H9 (cell line): ENCODE measurements at regions not wholly inside any gene's neighbourhood (a gene's known extent, or its start where the extent isn't known, plus 50 kb on each side); places are given as distances from the start of the nearest gene placed in this dataset.

Experiments
- DNase-seq: peaks from one replicate; pipeline ENCODE4 v3.0.0-alpha.2; 2017
- H2AFZ ChIP-seq: one replicate; pipeline ENCODE4 v1.6.1; 2013; ENCODE audit warnings: mild to moderate bottlenecking, low read length, control low read depth, moderate library complexity
- H2AK5ac ChIP-seq: 2 replicates; pipeline ENCODE4 v1.6.1; 2013; ENCODE audit warnings: low read length, control low read depth, mixed read lengths; ENCODE audit not compliant: insufficient read length
- H2BK120ac ChIP-seq: one replicate; pipeline ENCODE4 v1.6.1; 2013; ENCODE audit warnings: low read depth, mild to moderate bottlenecking, low read length, control low read depth, inconsistent platforms; ENCODE audit not compliant: poor library complexity, severe bottlenecking
- H2BK12ac ChIP-seq: 2 replicates; pipeline ENCODE4 v1.6.1; 2013; ENCODE audit warnings: low read length, control low read depth, mixed read lengths, low read depth; ENCODE audit not compliant: insufficient read length
- H2BK15ac ChIP-seq: 2 replicates; pipeline ENCODE4 v1.6.1; 2013; ENCODE audit warnings: low read depth, low read length, control low read depth
- H2BK20ac ChIP-seq: one replicate; pipeline ENCODE4 v1.6.1; 2013; ENCODE audit warnings: low read depth, mild to moderate bottlenecking, low read length, control low read depth, inconsistent platforms; ENCODE audit not compliant: poor library complexity, severe bottlenecking
- H2BK5ac ChIP-seq: 2 replicates; pipeline ENCODE4 v1.6.1; 2013; ENCODE audit warnings: low read length, control low read depth, mixed read lengths; ENCODE audit not compliant: insufficient read length
- H3K14ac ChIP-seq: 2 replicates; pipeline ENCODE4 v1.6.1; 2013; ENCODE audit warnings: low read length, control low read depth; ENCODE audit not compliant: insufficient read depth
- H3K18ac ChIP-seq: 2 replicates; pipeline ENCODE4 v1.6.1; 2013; ENCODE audit warnings: low read depth, mild to moderate bottlenecking, mixed read lengths, low read length, control low read depth; ENCODE audit not compliant: insufficient read length
- H3K23ac ChIP-seq: 2 replicates; pipeline ENCODE4 v1.6.1; 2013; ENCODE audit warnings: low read length, control low read depth, mixed read lengths, low read depth; ENCODE audit not compliant: insufficient read length
- H3K23me2 ChIP-seq: 2 replicates; pipeline ENCODE4 v1.6.1; 2013; ENCODE audit warnings: low read depth, mild to moderate bottlenecking, mixed read lengths, low read length, control low read depth; ENCODE audit not compliant: insufficient read length, poor library complexity, severe bottlenecking
- H3K27ac ChIP-seq: 2 replicates; pipeline ENCODE4 v1.5.1; 2013; ENCODE audit warnings: low read length, control low read depth, mixed read lengths, low read depth; ENCODE audit not compliant: insufficient read length
- H3K27me3 ChIP-seq: 2 replicates; pipeline ENCODE4 v1.6.1; 2013; ENCODE audit warnings: low read length, control low read depth, inconsistent platforms; ENCODE audit not compliant: insufficient read depth
- H3K4ac ChIP-seq: 2 replicates; pipeline ENCODE4 v1.6.1; 2013; ENCODE audit warnings: low read depth, mild to moderate bottlenecking, control low read depth, inconsistent platforms, low read length, moderate library complexity
- H3K4me1 ChIP-seq: 2 replicates; pipeline ENCODE4 v1.6.1; 2013; ENCODE audit warnings: low read length, control low read depth, inconsistent platforms; ENCODE audit not compliant: insufficient read depth
- H3K4me2 ChIP-seq: 2 replicates; pipeline ENCODE4 v1.6.1; 2013; ENCODE audit warnings: low read length, control low read depth, mixed read lengths; ENCODE audit not compliant: insufficient read length, insufficient read depth
- H3K56ac ChIP-seq: 2 replicates; pipeline ENCODE4 v1.6.1; 2013; ENCODE audit warnings: low read depth, mild to moderate bottlenecking, mixed read lengths, low read length, control low read depth; ENCODE audit not compliant: insufficient read length
- H3K79me1 ChIP-seq: 2 replicates; pipeline ENCODE4 v1.6.1; 2013; ENCODE audit warnings: low read depth, mild to moderate bottlenecking, moderate library complexity, low read length, control low read depth, inconsistent platforms; ENCODE audit not compliant: insufficient read depth, poor library complexity, severe bottlenecking
- H3K79me2 ChIP-seq: 2 replicates; pipeline ENCODE4 v1.6.1; 2013; ENCODE audit warnings: low read length, control low read depth, inconsistent platforms; ENCODE audit not compliant: insufficient read depth
- H3K9ac ChIP-seq: 2 replicates; pipeline ENCODE4 v1.6.1; 2013; ENCODE audit warnings: low read length, control low read depth, mixed read lengths; ENCODE audit not compliant: insufficient read length; ENCODE audit errors: extremely low read depth
- H3K9me3 ChIP-seq: one replicate; pipeline ENCODE4 v1.6.1; 2013; ENCODE audit warnings: low read depth, low read length, inconsistent platforms; ENCODE audit not compliant: control insufficient read depth
- H3T11ph ChIP-seq: one replicate; pipeline ENCODE4 v1.6.1; 2013; ENCODE audit warnings: mild to moderate bottlenecking, low read length, control low read depth, inconsistent platforms
- H4K20me1 ChIP-seq: one replicate; pipeline ENCODE4 v1.6.1; 2013; ENCODE audit not compliant: control insufficient read depth, insufficient read length, insufficient read depth
- H4K5ac ChIP-seq: 2 replicates; pipeline ENCODE4 v1.6.1; 2013; ENCODE audit warnings: low read depth, mild to moderate bottlenecking, mixed read lengths, low read length, control low read depth; ENCODE audit not compliant: insufficient read length
- H4K8ac ChIP-seq: replicated peaks from 2 replicates; pipeline ENCODE4 v1.6.1; 2013; ENCODE audit warnings: low read length, control low read depth, mixed read lengths, low read depth; ENCODE audit not compliant: insufficient read length
- H4K91ac ChIP-seq: 2 replicates; pipeline ENCODE4 v1.6.1; 2013; ENCODE audit warnings: low read depth, mild to moderate bottlenecking, moderate library complexity, mixed read lengths, low read length, control low read depth; ENCODE audit not compliant: insufficient read length
- H3K27ac Mint-ChIP-seq, 3 experiments: 2 replicates in 2 of 3; 3 replicates in 1 of 3; pipeline ENCODE4 v1.8.0; 2020 to 2021; ENCODE audit warnings: mixed read lengths in 3 of 3, mild to moderate bottlenecking in 1 of 3, moderate library complexity in 1 of 3
- H3K27me3 Mint-ChIP-seq: 2 replicates; pipeline ENCODE4 v1.8.0; 2021; ENCODE audit warnings: low read depth, mild to moderate bottlenecking, moderate library complexity, mixed read lengths
- H3K36me3 Mint-ChIP-seq, 3 experiments: 2 replicates in 2 of 3; 3 replicates in 1 of 3; pipeline ENCODE4 v1.8.0; 2020 to 2021; ENCODE audit warnings: low read depth in 3 of 3, mixed read lengths in 3 of 3; ENCODE audit not compliant: insufficient read depth in 1 of 3
- H3K4me1 Mint-ChIP-seq, 2 experiments: 2 replicates each; pipeline ENCODE4 v1.8.0; 2020; ENCODE audit warnings: mixed read lengths in 2 of 2
- H3K4me3 Mint-ChIP-seq, 2 experiments: 2 replicates in 1 of 2; 3 replicates in 1 of 2; pipeline ENCODE4 v1.8.0; 2020 to 2021; ENCODE audit warnings: mild to moderate bottlenecking in 2 of 2, mixed read lengths in 2 of 2, moderate library complexity in 1 of 2
- H3K9me3 Mint-ChIP-seq, 2 experiments: 2 replicates in 1 of 2; 3 replicates in 1 of 2; pipeline ENCODE4 v1.8.0; 2020; ENCODE audit warnings: mild to moderate bottlenecking in 2 of 2, mixed read lengths in 2 of 2, moderate library complexity in 1 of 2
- CTCF ChIP-seq: fragments of 200-600 bp; sonication (generic); conservative IDR thresholded peaks from 3 replicates; pipeline ENCODE4 v1.8.0; 2021; ENCODE audit warnings: antibody characterized with exemption, mild to moderate bottlenecking
- WGBS: extraction: QIAGEN DNeasy Blood & Tissue Kit; methylation state at CpG from one replicate; pipeline ENCODE4 v1.1.7; 2013; ENCODE audit warnings: missing lambda C conversion rate, low lambda C conversion rate, mixed read lengths; ENCODE audit not compliant: insufficient read length; ENCODE audit errors: extremely low coverage; 5-methylcytosine and 5-hydroxymethylcytosine counted together

GRCh38 chr2:56123538-56123937 is 60.3 kb upstream of the CCDC85A start:
- H4K20me1 ChIP-seq, result no peaks in the 10 kb centered on the region
- no peak overlapping the region for H2BK15ac ChIP-seq
- H2BK12ac ChIP-seq, result no peak overlapping the region
- H3K18ac ChIP-seq, result no peak overlapping the region
- H3K27me3 ChIP-seq, result no peaks in the 10 kb centered on the region
- no CpG with 5 or more reads among the region's 1 CpG for WGBS
- no peak for DNase-seq
- no peak overlapping the region for H3K14ac ChIP-seq
- no peak overlapping the region for H2BK120ac ChIP-seq
- no peak for TF ChIP-seq CTCF
- no peak overlapping the region for H3T11ph ChIP-seq
- H3K23me2 ChIP-seq, result peaks cover 7% of the 10 kb centered on the region
- H2BK5ac ChIP-seq, result no peak overlapping the region
- H3K4me1 ChIP-seq, result no peaks in the 10 kb centered on the region
- H3K27ac Mint-ChIP-seq, result no peak overlapping the region
- H3K4me3 Mint-ChIP-seq, result no peak overlapping the region
- peaks cover 6 to 16% (median 14%) of the 10 kb centered on the region in 3 experiments; a peak in 6 of 7 replicates for H3K36me3 Mint-ChIP-seq
- H3K4me1 Mint-ChIP-seq, result peaks cover 31 to 32% of the 10 kb centered on the region in 2 experiments
- no peak overlapping the region for H2BK20ac ChIP-seq
- no peaks in the 10 kb centered on the region for H3K79me1 ChIP-seq
- H3K23ac ChIP-seq, result no peak overlapping the region
- no peak overlapping the region for H4K91ac ChIP-seq
- no peak overlapping the region for H3K4me2 ChIP-seq
- no peak overlapping the region for H4K8ac ChIP-seq
- no peak overlapping the region for H3K56ac ChIP-seq
- no peak overlapping the region for H4K5ac ChIP-seq
- H3K9me3 Mint-ChIP-seq, result no peaks in the 10 kb centered on the region
- H3K27me3 Mint-ChIP-seq, result no peaks in the 10 kb centered on the region
- H2AK5ac ChIP-seq, result no peak overlapping the region
- no peak overlapping the region for H3K9ac ChIP-seq
- no peaks in the 10 kb centered on the region for H3K9me3 ChIP-seq
- H2AFZ ChIP-seq, result no peak overlapping the region
- H3K79me2 ChIP-seq, result no peaks in the 10 kb centered on the region
- H3K4ac ChIP-seq, result no peak overlapping the region
- H3K27ac ChIP-seq, result no peak overlapping the region
